HepG2 (cell line): ENCODE measurements at regions not wholly inside any gene's neighbourhood (a gene's known extent, or its start where the extent isn't known, plus 50 kb on each side); places are given as distances from the start of the nearest gene placed in this dataset.

ENCODE experiments used
- HINFP ChIP-seq: sonication (generic); formaldehyde crosslinking; IDR thresholded peaks from 2 replicates; pipeline ENCODE4 v1.4.0; 2020; ENCODE audit warnings: low read depth, mild to moderate bottlenecking, missing genetic modification reagents
- PHF8 ChIP-seq: sonication (generic); formaldehyde crosslinking; IDR thresholded peaks from 2 replicates; pipeline ENCODE4 v1.5.0; 2020; ENCODE audit warnings: missing genetic modification reagents

DNA sequence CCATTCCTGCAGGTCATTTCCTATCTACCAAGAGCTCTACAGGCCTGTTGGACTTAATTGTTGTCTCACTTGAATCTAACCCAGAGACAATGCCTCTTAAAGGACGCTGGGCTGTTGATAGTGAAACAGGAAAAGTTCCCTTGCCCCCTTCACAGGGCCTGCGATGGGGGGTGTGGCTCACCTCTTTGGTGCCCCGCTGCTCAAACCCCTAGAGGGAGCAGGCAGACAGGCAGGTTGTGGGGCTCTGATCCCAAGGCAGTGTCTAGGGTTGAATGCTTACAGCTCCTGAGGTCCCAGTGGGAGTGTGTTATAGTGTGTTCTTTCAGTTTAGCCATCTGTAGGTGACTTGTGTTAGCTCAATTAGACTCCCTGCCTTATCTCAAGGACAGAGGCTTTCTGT lies 68.0 kb downstream of the OTOR start:
- TF ChIP-seq PHF8 (CRISPR knock-in tag): no peak
- TF ChIP-seq HINFP: no peak
